ENCODE measurements at regions not wholly inside any gene's neighbourhood (a gene's known extent, or its start where the extent isn't known, plus 50 kb on each side); places are given as distances from the start of the nearest gene placed in this dataset.

- TF ChIP-seq CTCF (IDR thresholded peaks at IDR 0.05) (no peak), POLR2AphosphoS5 (IDR thresholded peaks at IDR 0.05) (no peak)
Observed at GRCh38 chrX:95728446-95728845, 956.2 kb upstream of the DIAPH2 start.

Measured in breast epithelium (tissue), 3 donors.